ENCODE measurements at regions not wholly inside any gene's neighbourhood (a gene's known extent, or its start where the extent isn't known, plus 50 kb on each side); places are given as distances from the start of the nearest gene placed in this dataset.
"Not testable (repeated sequence)": the region's sequence is repeated elsewhere in the genome, so short reads cannot be mapped to it uniquely, and the experiment has no call there.

DNA sequence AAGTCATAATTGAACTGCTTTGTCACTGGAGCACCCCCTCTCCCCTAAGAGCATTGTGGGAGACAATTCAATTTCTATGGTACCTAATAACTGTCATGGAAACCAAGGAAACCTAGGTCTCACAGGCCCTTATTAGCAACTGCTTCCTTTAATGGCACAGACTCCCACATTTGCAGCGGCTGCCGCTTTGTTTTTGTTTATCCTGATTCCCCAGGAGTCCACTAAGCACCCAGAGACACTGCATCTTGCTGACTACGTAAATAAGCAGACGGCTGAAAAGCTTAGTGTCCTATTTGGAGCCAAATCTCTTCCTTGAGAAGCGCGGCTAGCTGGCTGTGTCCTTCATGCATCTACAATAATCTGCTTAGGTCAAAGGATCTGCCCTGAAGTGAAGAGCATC, 494.4 kb downstream of the TMA16 start:
- no peak for DNase-seq

DNA sequence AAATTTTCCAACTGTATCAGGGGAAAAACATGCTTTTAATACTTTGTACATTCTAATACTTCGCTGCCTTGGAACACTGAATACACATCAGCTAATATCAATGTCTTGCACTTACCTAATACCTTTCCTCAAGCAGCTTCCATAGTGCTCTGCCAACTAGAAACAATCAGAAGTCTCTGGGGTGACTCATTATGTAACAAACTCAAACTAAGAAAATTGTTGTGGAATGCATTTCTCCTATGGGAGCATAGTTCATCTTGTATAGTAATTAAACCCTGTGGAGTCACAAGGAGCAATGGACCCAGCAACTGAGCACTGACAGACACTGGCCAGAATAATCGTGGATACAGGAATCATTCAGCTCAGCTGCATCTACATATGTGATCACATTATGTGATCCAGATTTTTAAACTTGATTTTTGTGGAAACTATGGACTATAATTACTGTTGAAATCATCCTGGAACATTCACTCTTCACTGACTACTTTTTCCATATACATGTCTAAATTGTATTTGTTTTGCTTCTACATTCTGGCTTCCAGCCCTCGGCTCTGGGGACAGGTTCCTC, 496.9 kb downstream of the TMA16 start:
- no peak for DNase-seq

DNA sequence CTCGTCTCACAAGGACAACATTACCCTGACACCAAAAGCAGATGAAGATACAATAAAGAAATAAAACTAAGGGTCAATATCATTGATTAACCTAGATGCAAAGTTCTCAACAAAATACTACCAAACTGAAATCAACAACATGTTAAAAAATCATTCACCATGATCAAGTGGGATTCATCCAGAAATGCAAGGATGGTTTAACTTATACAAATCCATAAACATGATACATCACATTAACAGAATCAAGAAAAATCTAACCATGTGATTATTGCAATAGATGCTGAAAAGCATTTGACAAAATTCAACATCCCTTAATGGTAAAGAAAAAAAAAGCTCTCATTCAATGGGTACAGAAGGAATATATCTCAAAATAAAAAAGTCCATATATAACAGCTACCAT, 514.9 kb downstream of the TMA16 start:
- DNase-seq, result no peak

GRCh38 chr4:164011791-164012190, 517.3 kb downstream of the TMA16 start:
- no peak for DNase-seq

- DNase-seq, result no peak
Observed at GRCh38 chr4:164012396-164013027, 518.0 kb downstream of the TMA16 start.

GRCh38 chr4:164021947-164022346, 527.5 kb downstream of the TMA16 start:
- no peak for DNase-seq

DNA sequence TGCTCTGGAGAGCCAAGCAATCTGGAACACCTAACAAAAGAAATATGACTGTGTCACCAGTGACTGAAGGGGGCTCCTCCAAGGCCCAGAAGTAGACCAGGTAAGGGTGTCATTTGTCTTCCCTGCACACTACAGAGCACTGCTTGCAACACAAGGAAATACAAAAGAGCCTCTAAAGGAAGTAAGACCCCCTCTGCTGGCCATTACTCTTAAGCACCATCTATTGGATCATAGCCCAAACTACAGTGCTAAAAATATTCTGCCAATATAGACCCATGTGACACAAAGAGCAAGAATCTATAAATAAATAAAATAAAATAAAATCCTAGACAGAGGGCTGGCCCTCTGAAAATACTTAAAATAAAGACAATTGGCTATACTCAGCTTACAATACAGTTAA, 528.7 kb downstream of the TMA16 start:
- no peak for DNase-seq

- no peak for DNase-seq
Observed at GRCh38 chr4:164027805-164028204, 533.3 kb downstream of the TMA16 start.

GRCh38 chr4:164039482-164039881, 545.0 kb downstream of the TMA16 start:
- no peak for DNase-seq

GRCh38 chr4:164056426-164057142, 562.1 kb downstream of the TMA16 start:
- DNase-seq, result no peak

- DNase-seq, result no peak
Observed at GRCh38 chr4:164058776-164059445, 564.4 kb downstream of the TMA16 start.

GRCh38 chr4:164060456-164060855, 566.0 kb downstream of the TMA16 start:
- no peak for DNase-seq

- DNase-seq, result no peak
Observed at GRCh38 chr4:164068392-164068791, 573.9 kb downstream of the TMA16 start.

GRCh38 chr4:164070625-164071024, 576.1 kb downstream of the TMA16 start:
- no peak for DNase-seq

GRCh38 chr4:164081371-164081770, 586.9 kb downstream of the TMA16 start:
- DNase-seq, result no peak

- DNase-seq, result no peak
Observed at GRCh38 chr4:164081801-164082200, 587.3 kb downstream of the TMA16 start.

DNA sequence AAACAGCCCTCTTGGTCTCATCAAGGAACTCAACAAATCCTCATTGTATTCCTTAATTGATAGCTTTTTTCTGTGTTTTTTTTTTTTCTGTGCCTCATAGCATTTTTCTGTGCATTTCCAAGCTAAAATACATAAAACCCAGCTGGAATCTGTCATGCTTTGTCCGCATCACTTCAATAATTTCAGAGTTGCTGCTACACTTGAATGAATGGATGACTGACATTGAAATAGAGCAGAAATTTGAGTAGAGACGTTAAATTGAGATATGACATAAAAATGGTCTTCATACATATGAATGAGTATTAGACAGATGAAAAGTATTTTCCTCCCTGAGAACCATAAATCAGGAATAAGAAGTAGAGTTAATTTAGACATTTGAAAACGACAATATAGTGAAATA, 593.2 kb downstream of the TMA16 start:
- no peak for DNase-seq

DNA sequence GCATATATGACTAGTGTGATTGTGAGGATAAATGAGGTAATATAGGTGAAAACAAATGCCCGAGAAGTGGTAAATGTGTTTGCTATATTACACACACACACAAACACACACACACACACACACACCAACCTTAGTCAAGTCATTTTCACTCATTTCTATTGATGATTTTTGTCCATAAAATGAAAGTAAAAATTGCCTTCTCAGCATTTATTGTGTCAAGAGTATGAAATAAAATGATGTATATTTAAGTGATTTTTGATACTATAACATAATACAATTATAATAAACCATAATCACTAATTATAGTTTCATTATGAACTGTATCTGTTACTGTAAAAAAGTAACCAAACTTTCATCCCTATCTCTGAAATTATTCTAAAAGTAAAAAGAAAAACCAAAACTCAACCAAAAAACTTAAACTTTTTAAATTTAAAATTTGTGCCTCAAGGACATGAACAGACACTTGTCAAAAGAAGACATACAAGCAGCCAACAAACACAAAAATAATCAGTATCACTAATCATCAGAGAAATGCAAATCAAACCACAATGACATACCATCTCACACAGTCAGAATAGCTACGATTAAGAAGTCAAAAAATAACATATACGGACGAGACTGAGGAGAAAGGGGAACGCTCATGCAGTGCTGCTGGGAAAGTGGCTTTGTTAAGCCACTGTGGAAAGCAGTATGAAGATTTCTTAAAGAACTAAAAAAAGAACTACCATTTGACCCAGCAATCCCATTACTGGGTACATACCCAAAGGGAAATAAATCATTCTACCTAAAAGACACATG, 601.0 kb downstream of the TMA16 start:
- DNase-seq, result no peak

- DNase-seq, result no peak
Observed at GRCh38 chr4:164096766-164097518, 602.5 kb downstream of the TMA16 start.

- DNase-seq, result not testable (repeated sequence)
Observed at GRCh38 chr4:164100741-164101365, 606.4 kb downstream of the TMA16 start.

DNA sequence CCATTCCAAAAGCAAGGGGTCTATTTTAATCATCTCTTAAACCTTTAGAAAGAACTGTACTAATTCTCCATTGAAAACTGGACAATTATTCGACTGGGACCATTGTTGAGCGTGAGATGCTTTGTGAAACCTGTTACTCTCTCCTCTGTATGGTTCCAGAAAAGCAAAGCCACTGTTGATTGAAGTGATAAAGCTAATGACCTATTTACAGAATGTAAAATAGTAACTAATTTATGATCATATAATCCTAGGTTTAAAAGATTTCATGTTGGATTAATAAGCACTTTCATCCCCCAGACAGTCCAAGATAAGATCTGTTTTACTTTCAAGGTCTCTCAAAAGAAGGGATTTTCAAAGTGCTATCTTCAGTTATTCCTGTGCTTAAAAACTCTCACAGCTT, 614.5 kb downstream of the TMA16 start:
- DNase-seq, result no peak

- DNase-seq, result no peak
Observed at GRCh38 chr4:164109503-164109902, 615.0 kb downstream of the TMA16 start.

Data from fibroblast of upper back skin (primary cell).